ENCODE measurements at regions not wholly inside any gene's neighbourhood (a gene's known extent, or its start where the extent isn't known, plus 50 kb on each side); places are given as distances from the start of the nearest gene placed in this dataset.

- no peak for TF ChIP-seq CHD7 (IDR thresholded peaks at IDR 0.05; ENCODE audit: insufficient replicate concordance, low read length)
- no peak for TF ChIP-seq JUND (IDR thresholded peaks at IDR 0.05; ENCODE audit: low read length)
- no peak for TF ChIP-seq USF2 (IDR thresholded peaks at IDR 0.05; ENCODE audit: low read length)
- no peak for TF ChIP-seq BCL11A (IDR thresholded peaks at IDR 0.05; ENCODE audit: low read depth in 2 of 2, low read length in 2 of 2)
- no peak for TF ChIP-seq GABPA (IDR thresholded peaks at IDR 0.05; ENCODE audit: borderline replicate concordance, insufficient read depth, low read length)
- no peak for TF ChIP-seq SAP30 (IDR thresholded peaks at IDR 0.05; ENCODE audit: insufficient read depth, insufficient replicate concordance, low read length)
- TF ChIP-seq RXRA (IDR thresholded peaks at IDR 0.05; ENCODE audit: insufficient read depth, low read depth, low read length) = no peak
- no peak for TF ChIP-seq E2F6 (IDR thresholded peaks at IDR 0.05)
- no peak for TF ChIP-seq NANOG (IDR thresholded peaks at IDR 0.05; ENCODE audit: insufficient read depth, low read depth, low read length, poor library complexity, severe bottlenecking)
- no peak for TF ChIP-seq FOSL1 (IDR thresholded peaks at IDR 0.05; ENCODE audit: insufficient read depth, low read depth, low read length)
Measured at GRCh38 chr13:74907788-74908187, 574.2 kb downstream of the TBC1D4 start (continued).
